ENCODE measurements at regions not wholly inside any gene's neighbourhood (a gene's known extent, or its start where the extent isn't known, plus 50 kb on each side); places are given as distances from the start of the nearest gene placed in this dataset.
"Not testable (repeated sequence)": the region's sequence is repeated elsewhere in the genome, so short reads cannot be mapped to it uniquely, and the experiment has no call there.

DNA sequence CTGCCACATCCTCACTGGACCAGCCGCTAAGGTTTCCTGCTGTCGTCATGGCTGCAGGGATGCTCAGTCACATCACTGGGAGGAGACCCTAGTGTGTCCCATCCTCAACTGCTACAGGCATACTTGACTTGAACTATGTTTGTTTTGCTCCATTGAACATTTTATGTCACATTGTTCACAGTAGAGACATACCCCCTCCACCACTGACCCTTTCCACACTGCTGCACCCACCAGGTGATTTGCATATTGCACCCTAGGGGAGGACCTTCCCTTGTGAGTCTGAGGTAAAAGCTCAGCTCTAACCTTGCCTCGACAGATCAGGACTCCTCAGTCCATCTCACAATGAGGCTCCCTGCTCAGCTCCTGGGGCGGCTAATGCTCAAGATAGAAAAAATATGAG lies 213.8 kb downstream of the ANKRD36B start:
- H3K9me3 ChIP-seq; POLR2A ChIA-PET; H3K27ac Mint-ChIP-seq (ENCODE audit: unreplicated experiment); DNase-seq; H3K27me3 Mint-ChIP-seq (ENCODE audit: insufficient read depth, unreplicated experiment); H3K4me1 ChIP-seq; H3K4me3 Mint-ChIP-seq (ENCODE audit: unreplicated experiment); H3K36me3 Mint-ChIP-seq (ENCODE audit: insufficient read depth, unreplicated experiment); BruUV-seq (replicated peaks); CTCF ChIA-PET; H3K4me1 Mint-ChIP-seq (ENCODE audit: low read depth, unreplicated experiment); H3K36me3 ChIP-seq (ENCODE audit: control insufficient read depth, insufficient read depth, low read length); intact Hi-C loops (cut with micrococcal nuclease; ENCODE audit: unreplicated experiment); H3K27me3 ChIP-seq (replicated peaks; ENCODE audit: control insufficient read depth, insufficient read depth, low read length); H3K9me3 Mint-ChIP-seq (ENCODE audit: unreplicated experiment); H3K4me3 ChIP-seq (ENCODE audit: low read depth, low read length): not testable (repeated sequence)

DNA sequence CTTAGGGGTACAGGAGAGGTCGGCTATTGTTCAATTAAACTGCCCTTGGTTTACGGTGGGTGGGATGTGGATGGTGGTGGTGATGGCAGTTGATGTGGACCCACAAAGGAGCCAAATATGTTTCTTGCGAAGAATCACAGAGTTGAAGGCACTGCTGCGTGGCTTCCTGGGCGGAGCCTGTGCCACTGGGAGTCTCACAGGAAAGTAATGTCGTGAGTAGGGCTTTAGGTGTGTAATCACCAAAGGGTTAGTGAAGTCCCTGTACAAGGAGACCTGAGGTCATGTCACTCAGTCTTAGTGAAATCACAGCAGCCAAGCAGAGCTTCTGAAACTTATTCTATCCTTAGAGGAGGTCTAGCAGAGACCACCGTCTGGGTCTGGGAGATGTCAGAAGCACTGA lies 215.3 kb downstream of the ANKRD36B start:
- H3K4me1 ChIP-seq; DNase-seq; H3K4me3 ChIP-seq (ENCODE audit: low read depth, low read length); H3K27me3 ChIP-seq (replicated peaks; ENCODE audit: control insufficient read depth, insufficient read depth, low read length); BruUV-seq (replicated peaks); H3K36me3 ChIP-seq (ENCODE audit: control insufficient read depth, insufficient read depth, low read length); POLR2A ChIA-PET; H3K4me1 Mint-ChIP-seq (ENCODE audit: low read depth, unreplicated experiment); H3K9me3 Mint-ChIP-seq (ENCODE audit: unreplicated experiment); H3K27me3 Mint-ChIP-seq (ENCODE audit: insufficient read depth, unreplicated experiment); H3K9me3 ChIP-seq; CTCF ChIA-PET; H3K4me3 Mint-ChIP-seq (ENCODE audit: unreplicated experiment); H3K27ac Mint-ChIP-seq (ENCODE audit: unreplicated experiment); H3K36me3 Mint-ChIP-seq (ENCODE audit: insufficient read depth, unreplicated experiment); intact Hi-C loops (cut with micrococcal nuclease; ENCODE audit: unreplicated experiment): not testable (repeated sequence)

DNA sequence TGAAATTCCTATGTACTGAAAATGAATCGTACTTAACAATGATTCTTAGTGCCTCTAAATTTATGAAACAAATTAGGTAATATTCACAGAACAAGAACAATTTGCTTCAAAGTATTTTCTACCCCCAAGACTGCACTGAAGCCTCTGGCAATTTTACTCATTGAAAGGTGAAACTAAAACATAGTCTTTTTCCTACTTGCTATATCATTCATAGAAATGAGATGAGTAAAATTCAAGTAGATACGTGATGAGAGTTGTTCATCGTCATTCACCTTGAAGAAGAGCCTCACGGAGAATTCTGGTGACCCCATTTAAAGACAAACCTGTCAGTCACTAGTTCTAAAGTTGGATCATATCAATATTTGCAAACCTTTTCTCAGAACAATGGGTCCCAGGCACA lies 226.5 kb downstream of the ANKRD36B start:
- H3K36me3 Mint-ChIP-seq (ENCODE audit: insufficient read depth, unreplicated experiment); H3K27me3 Mint-ChIP-seq (ENCODE audit: insufficient read depth, unreplicated experiment); DNase-seq; H3K27ac Mint-ChIP-seq (ENCODE audit: unreplicated experiment); H3K27me3 ChIP-seq (replicated peaks; ENCODE audit: control insufficient read depth, insufficient read depth, low read length); CTCF ChIA-PET; BruUV-seq (replicated peaks); intact Hi-C loops (cut with micrococcal nuclease; ENCODE audit: unreplicated experiment); H3K4me1 ChIP-seq; H3K9me3 Mint-ChIP-seq (ENCODE audit: unreplicated experiment); H3K4me3 Mint-ChIP-seq (ENCODE audit: unreplicated experiment); POLR2A ChIA-PET; H3K4me3 ChIP-seq (ENCODE audit: low read depth, low read length); H3K9me3 ChIP-seq; H3K4me1 Mint-ChIP-seq (ENCODE audit: low read depth, unreplicated experiment); H3K36me3 ChIP-seq (ENCODE audit: control insufficient read depth, insufficient read depth, low read length): not testable (repeated sequence)

DNA sequence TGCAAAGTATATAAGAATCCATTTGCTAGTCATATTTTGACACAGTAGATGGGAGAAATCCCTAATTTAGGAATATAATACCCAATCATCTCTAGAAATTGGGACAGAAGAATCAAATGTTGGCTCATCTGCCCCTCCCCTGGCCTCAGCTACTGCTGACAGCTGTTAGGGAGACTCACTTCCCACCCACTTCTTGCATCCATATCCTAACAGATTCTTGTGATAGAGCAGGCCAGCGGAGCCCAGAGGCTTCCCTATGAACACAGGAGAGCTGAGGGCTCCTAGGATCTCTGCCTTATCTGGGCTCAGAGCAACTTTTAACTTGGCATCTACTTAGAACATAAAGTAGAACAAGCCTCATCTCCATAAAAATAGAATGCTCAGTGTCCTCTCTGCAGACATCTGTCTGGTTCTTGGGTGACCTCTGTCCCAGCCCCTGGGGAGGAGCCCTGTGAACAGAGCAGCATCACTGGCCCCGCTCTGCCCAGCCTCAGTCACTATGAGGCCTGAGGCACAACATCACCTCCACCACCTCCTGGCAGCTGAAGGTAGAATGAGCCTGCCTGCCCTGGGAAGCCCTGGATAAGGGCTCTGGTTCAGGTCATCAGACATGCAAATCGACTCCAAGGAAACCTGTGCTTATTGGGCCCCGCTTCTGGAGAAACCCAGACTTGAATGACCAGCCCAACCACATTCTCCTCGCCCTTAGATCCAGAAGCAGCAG lies 229.7 kb downstream of the ANKRD36B start:
- CTCF ChIA-PET = no interaction called here
- peaks cover 7% of the 10 kb centered on the region for H3K27me3 Mint-ChIP-seq (ENCODE audit: insufficient read depth, unreplicated experiment)
- no peaks in the 10 kb centered on the region for H3K9me3 Mint-ChIP-seq (ENCODE audit: unreplicated experiment)

More for the DNA sequence above, 229.7 kb downstream of the ANKRD36B start:
- Histone ChIP-seq H3K36me3 (ENCODE audit: control insufficient read depth, insufficient read depth, low read length) (no peaks in the 10 kb centered on the region), H3K4me1 (peaks cover 5% of the 10 kb centered on the region; the same call in 1 of the 2 replicates), H3K27me3 (replicated peaks; ENCODE audit: control insufficient read depth, insufficient read depth, low read length) (no peaks in the 10 kb centered on the region), H3K9me3 (no peaks in the 10 kb centered on the region), H3K4me3 (ENCODE audit: low read depth, low read length) (no peak overlapping the region)
- intact Hi-C loops (cut with micrococcal nuclease; ENCODE audit: unreplicated experiment) = no loop called here
- no peak overlapping the region for H3K4me3 Mint-ChIP-seq (ENCODE audit: unreplicated experiment)
- TF ChIP-seq, protein P1, sequence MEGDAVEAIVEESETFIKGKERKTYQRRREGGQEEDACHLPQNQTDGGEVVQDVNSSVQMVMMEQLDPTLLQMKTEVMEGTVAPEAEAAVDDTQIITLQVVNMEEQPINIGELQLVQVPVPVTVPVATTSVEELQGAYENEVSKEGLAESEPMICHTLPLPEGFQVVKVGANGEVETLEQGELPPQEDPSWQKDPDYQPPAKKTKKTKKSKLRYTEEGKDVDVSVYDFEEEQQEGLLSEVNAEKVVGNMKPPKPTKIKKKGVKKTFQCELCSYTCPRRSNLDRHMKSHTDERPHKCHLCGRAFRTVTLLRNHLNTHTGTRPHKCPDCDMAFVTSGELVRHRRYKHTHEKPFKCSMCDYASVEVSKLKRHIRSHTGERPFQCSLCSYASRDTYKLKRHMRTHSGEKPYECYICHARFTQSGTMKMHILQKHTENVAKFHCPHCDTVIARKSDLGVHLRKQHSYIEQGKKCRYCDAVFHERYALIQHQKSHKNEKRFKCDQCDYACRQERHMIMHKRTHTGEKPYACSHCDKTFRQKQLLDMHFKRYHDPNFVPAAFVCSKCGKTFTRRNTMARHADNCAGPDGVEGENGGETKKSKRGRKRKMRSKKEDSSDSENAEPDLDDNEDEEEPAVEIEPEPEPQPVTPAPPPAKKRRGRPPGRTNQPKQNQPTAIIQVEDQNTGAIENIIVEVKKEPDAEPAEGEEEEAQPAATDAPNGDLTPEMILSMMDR (IDR thresholded peaks at IDR 0.05; ENCODE audit: insufficient read depth in 1 of 2, low read depth in 1 of 2, low read length in 1 of 2, severe bottlenecking in 1 of 2, unreplicated experiment in 1 of 2) = no peak
- H3K4me1 Mint-ChIP-seq (ENCODE audit: low read depth, unreplicated experiment) = peaks cover 4% of the 10 kb centered on the region
- DNase-seq = peak; percentile 40 to 74
- POLR2A ChIA-PET = no interaction called here
- BruUV-seq (replicated peaks) = no TSS peak
- H3K36me3 Mint-ChIP-seq (ENCODE audit: insufficient read depth, unreplicated experiment) = no peaks in the 10 kb centered on the region
- no peak overlapping the region for H3K27ac Mint-ChIP-seq (ENCODE audit: unreplicated experiment)
